Loucy (cell line): ENCODE measurements at regions not wholly inside any gene's neighbourhood (a gene's known extent, or its start where the extent isn't known, plus 50 kb on each side); places are given as distances from the start of the nearest gene placed in this dataset.

Experiments
- EZH2phosphoT487 ChIP-seq: fragments of 200-600 bp; IDR thresholded peaks from 2 replicates; pipeline ENCODE4 v1.6.1; 2018; ENCODE audit warnings: antibody characterized with exemption, mild to moderate bottlenecking, moderate library complexity, borderline replicate concordance
- TF ChIP-seq, protein P1 (sequence below): fragments of 200-600 bp; sonication (generic); conservative IDR thresholded peaks from 2 replicates; pipeline ENCODE4 v1.5.1; 2014; ENCODE audit warnings: mild to moderate bottlenecking, antibody characterized with exemption, low read length

DNA sequence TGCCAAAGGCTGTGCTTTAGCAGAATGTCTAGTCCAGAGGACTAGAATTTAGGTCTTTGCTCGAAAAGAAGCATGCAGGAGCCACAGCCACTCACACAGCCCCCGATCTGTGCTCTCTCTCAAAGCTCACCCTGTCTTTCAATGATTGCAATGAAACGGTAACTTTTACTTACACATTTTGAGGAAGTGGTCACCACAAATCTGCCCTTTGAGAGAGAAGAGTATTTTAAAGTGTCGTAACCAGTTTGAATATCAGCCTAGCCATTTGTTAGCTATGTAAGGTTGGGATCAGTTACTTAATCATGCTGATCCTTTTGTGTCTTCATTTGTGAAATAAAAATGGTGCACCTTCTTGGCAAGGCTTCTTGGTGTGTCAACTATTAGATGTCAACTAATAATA lies 209.0 kb downstream of the TFAP2A start:
- TF ChIP-seq, protein P1, sequence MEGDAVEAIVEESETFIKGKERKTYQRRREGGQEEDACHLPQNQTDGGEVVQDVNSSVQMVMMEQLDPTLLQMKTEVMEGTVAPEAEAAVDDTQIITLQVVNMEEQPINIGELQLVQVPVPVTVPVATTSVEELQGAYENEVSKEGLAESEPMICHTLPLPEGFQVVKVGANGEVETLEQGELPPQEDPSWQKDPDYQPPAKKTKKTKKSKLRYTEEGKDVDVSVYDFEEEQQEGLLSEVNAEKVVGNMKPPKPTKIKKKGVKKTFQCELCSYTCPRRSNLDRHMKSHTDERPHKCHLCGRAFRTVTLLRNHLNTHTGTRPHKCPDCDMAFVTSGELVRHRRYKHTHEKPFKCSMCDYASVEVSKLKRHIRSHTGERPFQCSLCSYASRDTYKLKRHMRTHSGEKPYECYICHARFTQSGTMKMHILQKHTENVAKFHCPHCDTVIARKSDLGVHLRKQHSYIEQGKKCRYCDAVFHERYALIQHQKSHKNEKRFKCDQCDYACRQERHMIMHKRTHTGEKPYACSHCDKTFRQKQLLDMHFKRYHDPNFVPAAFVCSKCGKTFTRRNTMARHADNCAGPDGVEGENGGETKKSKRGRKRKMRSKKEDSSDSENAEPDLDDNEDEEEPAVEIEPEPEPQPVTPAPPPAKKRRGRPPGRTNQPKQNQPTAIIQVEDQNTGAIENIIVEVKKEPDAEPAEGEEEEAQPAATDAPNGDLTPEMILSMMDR, result no peak
- TF ChIP-seq EZH2phosphoT487, result no peak
